OCI-LY7 (cell line): ENCODE measurements at regions not wholly inside any gene's neighbourhood (a gene's known extent, or its start where the extent isn't known, plus 50 kb on each side); places are given as distances from the start of the nearest gene placed in this dataset.

Experiments used
- BruUV-seq: library from RNA; stranded (reverse); fragments of 400-500 nt; replicated peaks from 2 replicates; lab custom pipeline; 2021; lab: Mats Ljungman, UMichigan
- CTCF ChIA-PET: fragments of 300-600 bp; sonication (Branson Sonifier 250); formaldehyde crosslinking; loops from one replicate; lab custom pipeline; 2022; ENCODE audit warnings: antibody characterized with exemption; ENCODE audit not compliant: unreplicated experiment; lab: Charles Lee
- POLR2A ChIA-PET: fragments of 300-600 bp; sonication (Branson Sonifier 250); formaldehyde crosslinking; loops from one replicate; lab custom pipeline; 2022; ENCODE audit warnings: antibody characterized with exemption; lab: Charles Lee
- DNase-seq: peaks from one replicate; pipeline ENCODE4 v3.0.0-alpha.2; 2015; ENCODE audit warnings: low spot score
- H2AFZ ChIP-seq: fragments of 200-600 bp; sonication (generic), shearing (Covaris generic); 2 replicates; pipeline ENCODE4 v1.6.1; 2014; ENCODE audit warnings: mild to moderate bottlenecking, antibody characterized with exemption, low read length, moderate library complexity
- H3K27ac ChIP-seq: fragments of 200-600 bp; sonication (generic); 2 replicates; pipeline ENCODE4 v1.5.1; 2014; ENCODE audit warnings: mixed run types, low read depth, mild to moderate bottlenecking, moderate library complexity, low read length, inconsistent platforms; ENCODE audit not compliant: poor library complexity, severe bottlenecking
- H3K36me3 ChIP-seq: fragments of 200-600 bp; sonication (generic); 2 replicates; pipeline ENCODE4 v1.6.1; 2014; ENCODE audit warnings: mild to moderate bottlenecking, antibody characterized with exemption, low read length, moderate library complexity, mixed read lengths; ENCODE audit not compliant: insufficient read depth
- H3K4me1 ChIP-seq: fragments of 200-600 bp; sonication (generic); 2 replicates; pipeline ENCODE4 v1.5.1; 2014; ENCODE audit warnings: mild to moderate bottlenecking, low read length; ENCODE audit not compliant: insufficient read depth, poor library complexity, severe bottlenecking
- H3K4me2 ChIP-seq: fragments of 200-600 bp; sonication (generic); 2 replicates; pipeline ENCODE4 v1.6.1; 2014; ENCODE audit warnings: mild to moderate bottlenecking, low read length
- H3K4me3 ChIP-seq: fragments of 200-600 bp; sonication (generic); 2 replicates; pipeline ENCODE4 v1.5.1; 2014; ENCODE audit warnings: mild to moderate bottlenecking, low read depth, low read length; ENCODE audit not compliant: poor library complexity, severe bottlenecking
- H3K79me2 ChIP-seq: fragments of 200-600 bp; sonication (generic); 2 replicates; pipeline ENCODE4 v1.6.1; 2016; ENCODE audit warnings: low read depth, mild to moderate bottlenecking, low read length, moderate library complexity, mixed read lengths; ENCODE audit not compliant: insufficient read depth
- H3K9me2 ChIP-seq: fragments of 200-600 bp; sonication (generic); 2 replicates; pipeline ENCODE4 v1.6.1; 2016; ENCODE audit warnings: mild to moderate bottlenecking, low read length, mixed read lengths; ENCODE audit not compliant: insufficient read depth
- H3K9me3 ChIP-seq: fragments of 200-600 bp; sonication (generic); 2 replicates; pipeline ENCODE4 v1.6.1; 2014; ENCODE audit warnings: mild to moderate bottlenecking, mixed run types, low read length, mixed read lengths
- H4K20me1 ChIP-seq: fragments of 200-600 bp; sonication (generic); 2 replicates; pipeline ENCODE4 v1.6.1; 2014; ENCODE audit warnings: mild to moderate bottlenecking, antibody characterized with exemption, low read length, moderate library complexity, mixed read lengths; ENCODE audit not compliant: insufficient read depth
- CTCF ChIP-seq: fragments of 200-600 bp; sonication (generic); conservative IDR thresholded peaks from 2 replicates; pipeline ENCODE4 v1.5.1; 2014; ENCODE audit warnings: mild to moderate bottlenecking, antibody characterized with exemption, low read length, moderate library complexity, mixed read lengths
- EZH2phosphoT487 ChIP-seq: fragments of 200-600 bp; sonication (generic); IDR thresholded peaks from 2 replicates; pipeline ENCODE4 v1.6.1; 2018; ENCODE audit warnings: low read depth, borderline replicate concordance, mild to moderate bottlenecking, mixed run types, antibody characterized with exemption, low read length, moderate library complexity, mixed read lengths
- intact Hi-C: fragments of 100-400 bp; cut with micrococcal nuclease; formaldehyde crosslinking; loops from one replicate; pipeline ENCODE4 v1.10.0; 2022; ENCODE audit not compliant: unreplicated experiment

GRCh38 chr9:101881508-101881907 lies 143.1 kb upstream of the GRIN3A start:
- no peaks in the 10 kb centered on the region for H3K9me3 ChIP-seq
- no TSS peak for BruUV-seq
- ChIA-PET CTCF (no interaction called here), POLR2A (interaction anchor here (0.7 kb wide), 1 partner anchor 239 kb away, joined by 3 read pairs; no protein-coding TSS in a partner anchor)
- H3K79me2 ChIP-seq = no peaks in the 10 kb centered on the region
- no peak overlapping the region for H3K27ac ChIP-seq
- H3K4me3 ChIP-seq = no peak overlapping the region
- DNase-seq = no peak
- TF ChIP-seq CTCF (no peak), EZH2phosphoT487 (no peak)
- H3K36me3 ChIP-seq = no peaks in the 10 kb centered on the region
- no peak overlapping the region for H3K4me2 ChIP-seq
- H4K20me1 ChIP-seq = no peaks in the 10 kb centered on the region
- H2AFZ ChIP-seq = no peak overlapping the region
- no peaks in the 10 kb centered on the region for H3K9me2 ChIP-seq
- H3K4me1 ChIP-seq = no peaks in the 10 kb centered on the region
- intact Hi-C loops = no loop called here

GRCh38 chr9:101880846-101881245 lies 142.4 kb upstream of the GRIN3A start:
- no peak overlapping the region for H3K4me3 ChIP-seq
- H3K4me2 ChIP-seq = no peak overlapping the region
- no peaks in the 10 kb centered on the region for H3K9me3 ChIP-seq
- intact Hi-C loops = no loop called here
- ChIA-PET CTCF (no interaction called here), POLR2A (no interaction called here)
- no peaks in the 10 kb centered on the region for H3K36me3 ChIP-seq
- no TSS peak for BruUV-seq
- no peaks in the 10 kb centered on the region for H3K4me1 ChIP-seq
- TF ChIP-seq CTCF (no peak), EZH2phosphoT487 (no peak)
- no peaks in the 10 kb centered on the region for H4K20me1 ChIP-seq
- no peaks in the 10 kb centered on the region for H3K9me2 ChIP-seq
- no peak overlapping the region for H3K27ac ChIP-seq
- DNase-seq = no peak
- no peak overlapping the region for H2AFZ ChIP-seq
- no peaks in the 10 kb centered on the region for H3K79me2 ChIP-seq

GRCh38 chr9:101878734-101879133 lies 140.3 kb upstream of the GRIN3A start:
- no peaks in the 10 kb centered on the region for H3K9me3 ChIP-seq
- DNase-seq = no peak
- no peaks in the 10 kb centered on the region for H4K20me1 ChIP-seq
- no peaks in the 10 kb centered on the region for H3K9me2 ChIP-seq
- no peak overlapping the region for H2AFZ ChIP-seq
- no peaks in the 10 kb centered on the region for H3K79me2 ChIP-seq
- no TSS peak for BruUV-seq
- no peak overlapping the region for H3K27ac ChIP-seq
- H3K36me3 ChIP-seq = no peaks in the 10 kb centered on the region
- ChIA-PET POLR2A (interaction anchor here (0.7 kb wide), 1 partner anchor 117 kb away, joined by 4 read pairs; no protein-coding TSS in a partner anchor), CTCF (no interaction called here)
- H3K4me2 ChIP-seq = no peak overlapping the region
- intact Hi-C loops = no loop called here
- TF ChIP-seq EZH2phosphoT487 (no peak), CTCF (no peak)
- no peak overlapping the region for H3K4me3 ChIP-seq
- no peaks in the 10 kb centered on the region for H3K4me1 ChIP-seq
